HG03520 (cell line): ENCODE measurements at regions not wholly inside any gene's neighbourhood (a gene's known extent, or its start where the extent isn't known, plus 50 kb on each side); places are given as distances from the start of the nearest gene placed in this dataset.

Experiments
- ATAC-seq: cut with Tn5 transposase; IDR thresholded peaks from one replicate; pipeline ENCODE4 v1.9.1; 2021; ENCODE audit warnings: mild to moderate bottlenecking, moderate library complexity; ENCODE audit not compliant: unreplicated experiment

DNA sequence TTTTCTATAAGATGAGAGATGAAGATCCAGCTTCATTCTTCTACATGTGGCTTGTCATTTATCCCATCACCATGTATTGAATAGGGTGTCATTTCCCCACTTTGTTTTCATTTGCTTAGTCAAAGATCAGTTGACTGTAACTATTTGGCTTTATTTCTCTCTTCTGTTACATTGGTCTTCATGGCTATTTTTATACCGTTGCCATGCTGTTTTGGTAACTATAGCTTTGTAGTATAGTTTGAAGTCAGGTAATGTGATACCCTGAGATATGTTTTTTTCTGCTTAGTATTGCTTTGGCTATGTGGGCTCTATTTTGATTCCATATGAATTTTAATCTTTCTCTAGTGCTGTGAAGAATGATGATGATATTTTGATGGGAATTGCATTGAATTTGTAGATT lies 514.3 kb downstream of the GBA3 start:
- no peak for ATAC-seq

DNA sequence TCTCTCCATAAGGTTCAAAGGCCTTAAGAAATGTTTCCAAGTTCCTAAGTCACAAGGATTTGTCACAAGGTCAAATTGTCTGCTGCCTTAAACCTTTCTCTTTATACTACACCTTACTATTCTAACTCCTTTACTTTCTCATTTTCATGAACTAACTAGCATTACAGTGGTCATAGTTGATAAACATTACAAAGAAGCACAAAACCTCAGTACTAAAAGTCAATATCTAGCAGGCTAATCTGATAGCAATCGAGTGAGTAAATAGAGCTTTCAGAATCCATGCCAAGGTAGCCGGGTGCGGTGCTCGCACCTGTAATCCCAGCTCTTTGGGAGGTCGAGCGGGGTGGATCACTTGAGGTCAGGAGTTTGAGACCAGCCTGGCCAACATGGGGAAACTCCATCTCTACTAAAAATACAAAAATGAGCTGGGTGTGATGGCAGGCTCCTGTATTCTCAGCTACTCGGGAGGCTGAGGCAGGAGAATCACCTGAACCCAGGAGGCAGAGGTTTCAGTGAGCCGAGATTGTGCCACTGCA lies 510.0 kb downstream of the GBA3 start:
- ATAC-seq = no peak

DNA sequence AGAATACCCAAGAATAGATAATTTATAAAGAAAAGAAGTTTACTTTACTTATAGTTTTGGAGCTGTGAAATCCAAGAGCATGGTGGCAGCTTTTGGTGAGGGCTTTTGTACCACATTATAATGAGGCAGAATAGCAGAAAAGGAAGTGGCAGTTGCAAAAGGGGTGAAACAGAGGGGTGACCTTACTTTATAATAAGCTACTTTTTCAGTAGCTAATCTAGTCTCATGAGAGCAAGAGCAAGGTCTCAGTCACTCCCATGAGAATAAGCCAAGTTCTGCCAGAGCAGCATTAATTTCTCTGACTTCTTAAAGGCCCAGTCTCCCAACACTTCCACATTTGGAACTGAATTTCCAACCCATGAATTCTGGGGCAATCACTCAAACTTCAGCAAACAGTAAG lies 502.0 kb downstream of the GBA3 start:
- no peak for ATAC-seq

DNA sequence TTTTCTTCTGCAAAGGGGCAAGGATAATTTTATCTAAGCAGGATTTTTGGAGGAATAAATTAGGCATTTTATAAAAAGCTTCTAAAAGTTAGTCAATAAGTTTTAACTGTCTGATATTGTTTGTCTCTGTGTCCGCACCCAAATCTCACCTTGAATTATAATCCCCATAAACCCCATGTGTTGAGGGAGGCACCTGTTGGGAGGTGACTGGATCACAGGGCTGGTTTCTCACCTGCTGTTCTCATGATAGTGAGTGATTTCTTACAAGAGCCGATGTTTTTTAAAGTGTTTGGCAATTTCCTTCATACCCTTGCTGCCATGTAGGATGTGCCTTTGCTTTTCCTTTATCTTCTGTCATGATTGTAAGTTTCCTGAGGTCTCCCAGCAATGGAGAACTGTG lies 481.4 kb downstream of the GBA3 start:
- no peak for ATAC-seq

DNA sequence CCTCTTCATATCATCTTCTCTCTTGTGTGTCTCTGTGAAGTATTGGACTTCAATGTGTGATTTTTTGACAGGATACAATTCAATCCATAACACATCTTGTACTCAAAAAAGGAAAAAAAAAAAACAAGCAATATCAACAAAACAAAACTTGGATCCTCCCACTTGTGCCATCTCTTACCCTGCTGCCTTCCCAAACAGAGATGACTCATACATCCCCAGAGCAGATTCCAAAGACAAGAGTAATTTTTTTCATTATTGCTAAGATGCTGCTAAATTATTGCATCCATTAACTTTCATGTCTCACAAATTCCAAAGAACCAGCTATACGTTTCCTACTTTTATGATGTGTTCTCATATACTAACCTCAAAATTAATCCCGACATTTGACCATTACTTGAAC lies 479.2 kb downstream of the GBA3 start:
- ATAC-seq = no peak

DNA sequence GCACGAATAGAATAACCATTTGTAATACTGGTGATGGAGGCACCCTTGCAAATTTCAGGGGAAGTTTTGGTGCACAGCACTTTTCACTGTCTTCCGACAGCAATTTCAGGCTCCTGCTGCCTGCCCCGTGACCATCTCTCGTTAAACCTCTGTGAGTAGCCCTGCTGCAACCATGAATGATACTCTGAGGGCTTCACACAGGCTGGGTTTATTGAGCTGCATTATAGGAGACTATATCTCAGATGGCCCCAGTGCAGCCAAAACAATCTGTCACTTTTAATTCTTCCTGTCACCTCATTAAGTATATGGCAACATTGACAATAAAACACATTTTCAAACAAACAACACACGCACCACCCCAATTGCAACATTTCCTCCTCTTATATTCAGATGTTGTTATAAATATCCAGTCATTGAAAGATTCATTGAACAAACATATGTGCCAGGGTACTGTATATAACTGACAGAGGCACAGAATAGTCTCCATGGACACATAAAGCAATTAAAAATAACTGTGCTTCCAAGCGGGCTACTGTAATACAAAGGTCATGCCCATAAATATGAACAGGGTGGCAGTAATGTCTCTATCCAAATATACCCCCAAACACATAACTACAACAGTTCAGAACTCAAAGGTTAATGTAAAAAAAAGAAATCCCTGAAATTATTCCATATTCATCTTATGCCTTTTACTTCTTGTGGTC lies 477.0 kb downstream of the GBA3 start:
- ATAC-seq = no peak

DNA sequence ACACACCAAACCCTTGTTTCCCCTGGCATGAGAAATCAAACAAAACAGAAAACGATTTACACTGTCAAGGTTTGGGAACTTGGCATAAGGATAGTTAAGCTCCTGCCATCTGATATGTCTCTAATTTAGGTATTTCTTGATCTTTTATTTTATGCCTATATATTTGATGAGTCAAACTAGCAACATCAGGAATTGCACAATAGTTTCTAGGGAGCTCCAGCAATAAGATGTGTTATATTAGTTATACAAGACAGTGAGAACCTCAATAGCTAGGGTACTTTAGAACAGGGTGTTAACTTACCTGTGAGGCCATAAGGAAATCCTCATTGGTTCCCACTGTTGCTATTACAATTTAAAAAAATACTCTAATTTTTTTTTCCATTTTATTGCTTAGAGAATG lies 474.2 kb downstream of the GBA3 start:
- no peak for ATAC-seq

DNA sequence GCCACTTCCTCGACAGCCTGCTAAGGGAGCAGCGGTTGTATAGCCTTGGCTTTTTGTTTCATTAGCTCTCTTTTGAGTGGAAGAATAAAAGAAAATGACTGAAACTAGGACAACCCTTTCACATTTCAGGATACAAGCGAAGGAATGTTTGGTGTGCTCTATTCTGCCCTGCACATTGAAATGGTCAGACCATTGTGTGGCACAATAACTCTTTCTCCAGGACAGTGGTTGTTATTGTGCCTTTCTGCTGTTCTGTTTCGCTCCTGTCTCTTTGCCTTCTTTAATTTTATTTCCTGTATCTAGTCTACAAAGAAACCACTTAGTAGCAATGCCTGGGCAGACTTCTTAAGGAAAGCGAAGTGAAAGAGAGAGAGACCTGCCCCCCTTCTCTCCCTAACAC lies 473.7 kb downstream of the GBA3 start:
- no peak for ATAC-seq

DNA sequence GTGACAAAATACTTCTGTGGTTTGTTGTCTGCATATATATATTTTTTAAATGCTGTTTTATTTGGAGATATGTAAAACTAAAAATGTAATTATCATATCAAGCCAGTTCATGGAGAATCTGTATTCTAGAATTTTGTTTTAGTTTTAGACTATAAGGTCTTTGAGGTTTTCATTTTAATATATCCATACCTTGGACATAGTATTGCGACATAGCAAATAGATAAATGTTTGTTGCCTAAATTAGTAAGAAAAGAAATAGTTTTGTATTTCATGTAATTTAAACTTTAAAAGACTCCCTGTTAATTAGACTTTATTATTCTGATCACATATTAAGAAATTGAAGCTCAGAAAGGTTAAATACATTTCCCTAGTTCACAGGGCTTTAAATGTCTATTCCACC lies 472.9 kb downstream of the GBA3 start:
- ATAC-seq = no peak

DNA sequence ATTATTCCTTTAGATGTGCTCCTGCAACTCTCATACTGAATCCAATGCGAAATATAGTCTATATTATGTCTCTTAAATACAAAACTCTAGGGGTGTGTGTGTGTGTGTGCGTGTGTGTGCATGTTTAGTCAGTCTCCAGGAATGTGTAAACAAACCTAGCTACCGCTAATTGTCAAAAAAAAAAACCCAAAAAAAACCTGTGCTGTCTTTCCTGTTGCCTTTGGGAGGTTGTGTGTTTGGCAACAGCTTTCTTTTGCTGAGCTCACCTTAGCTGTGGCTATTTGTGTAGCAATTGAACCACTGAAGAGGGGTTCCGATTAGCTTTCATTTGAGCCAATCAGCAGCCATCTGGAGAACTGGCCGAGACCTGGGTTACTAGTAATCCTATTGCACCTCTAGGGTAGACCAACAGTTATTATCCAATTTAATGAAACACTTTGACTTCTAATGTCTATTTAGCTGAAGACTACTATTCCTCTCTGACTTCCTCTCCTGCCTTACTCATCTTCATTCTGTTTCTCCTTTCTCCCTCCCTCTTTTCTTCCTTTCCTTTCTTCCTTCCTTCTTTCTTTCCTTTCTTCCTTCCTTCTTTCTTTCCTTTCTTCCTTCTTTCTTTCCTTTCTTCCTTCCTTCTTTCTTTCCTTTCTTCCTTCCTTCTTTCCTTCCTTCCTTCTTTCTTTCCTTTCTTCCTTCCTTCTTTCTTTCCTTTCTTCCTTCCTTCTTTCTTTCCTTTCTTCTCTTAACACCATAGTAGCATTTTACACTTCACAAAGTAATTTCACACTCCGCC lies 471.1 kb downstream of the GBA3 start:
- ATAC-seq = no peak

DNA sequence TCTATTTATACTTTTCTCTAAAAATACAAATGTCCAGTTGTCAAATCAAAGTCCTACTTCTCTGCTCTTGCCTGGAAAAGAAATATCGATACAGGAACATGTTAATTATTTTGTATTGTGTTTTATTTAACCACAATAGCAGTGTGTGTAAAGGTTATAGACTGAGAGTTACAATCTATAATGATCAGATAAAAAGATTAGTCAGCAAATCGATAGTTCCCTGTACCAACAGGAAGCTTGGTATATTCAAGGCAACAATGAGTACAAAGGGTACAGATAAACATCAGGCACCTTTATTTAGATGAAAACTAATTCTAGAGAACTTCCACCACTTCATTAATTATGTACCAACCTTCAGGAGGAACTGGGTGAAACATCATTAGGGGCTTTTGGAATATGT lies 469.5 kb downstream of the GBA3 start:
- no peak for ATAC-seq

DNA sequence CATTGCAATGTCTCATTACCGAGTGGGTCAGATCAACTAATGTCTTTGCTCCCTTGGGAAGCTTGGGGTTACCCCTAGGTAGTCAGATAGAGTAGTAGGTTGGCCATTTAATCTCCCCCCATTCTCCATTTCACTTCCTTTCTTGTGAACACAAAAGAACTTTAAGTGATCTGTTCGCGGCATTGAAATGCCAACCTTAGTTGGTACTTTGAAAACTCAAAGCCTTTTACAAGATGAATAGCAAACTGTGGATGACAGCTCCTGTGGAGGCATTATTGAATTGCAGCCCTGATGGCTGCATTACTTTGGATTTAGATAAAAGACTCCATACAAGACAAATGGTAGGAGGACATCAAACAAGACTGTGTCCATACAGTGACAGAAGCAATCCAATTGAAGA lies 469.1 kb downstream of the GBA3 start:
- ATAC-seq = no peak

DNA sequence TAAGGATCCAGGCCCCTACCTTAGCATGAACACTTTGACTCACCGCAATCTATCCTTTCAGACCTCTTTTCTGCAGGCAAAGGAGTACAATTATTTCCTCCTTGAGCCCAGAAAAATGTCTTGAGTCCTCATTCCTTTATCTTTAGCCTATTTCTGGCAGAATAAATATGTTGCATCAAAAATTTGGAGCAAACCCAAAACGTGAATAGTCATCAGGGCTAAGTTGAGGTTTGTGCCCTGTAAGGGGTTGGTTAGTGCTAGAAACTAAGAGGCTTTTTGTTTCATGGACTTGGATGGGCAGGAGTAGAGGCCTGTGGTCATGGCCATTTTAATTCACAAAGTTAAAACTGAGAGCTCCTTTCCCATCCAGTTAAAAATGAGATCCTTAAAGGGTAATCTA lies 460.3 kb downstream of the GBA3 start:
- no peak for ATAC-seq

DNA sequence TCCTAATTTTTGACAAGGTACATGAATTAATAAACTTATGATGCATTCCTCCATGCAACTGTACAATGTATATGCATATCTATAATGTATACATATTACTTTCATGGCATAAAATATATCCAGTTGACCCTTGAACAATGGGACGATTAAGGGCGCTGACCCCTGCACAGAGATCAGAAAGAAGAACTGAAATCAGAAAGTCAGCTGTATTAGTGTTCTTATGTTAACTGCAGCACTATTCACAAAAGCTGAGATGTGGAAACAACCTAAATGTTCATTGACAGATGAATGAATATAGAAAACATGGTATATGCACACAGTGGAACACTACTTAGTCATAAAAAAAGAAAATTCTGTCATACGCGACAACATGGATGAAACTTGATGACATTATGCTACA lies 457.1 kb downstream of the GBA3 start:
- no peak for ATAC-seq

DNA sequence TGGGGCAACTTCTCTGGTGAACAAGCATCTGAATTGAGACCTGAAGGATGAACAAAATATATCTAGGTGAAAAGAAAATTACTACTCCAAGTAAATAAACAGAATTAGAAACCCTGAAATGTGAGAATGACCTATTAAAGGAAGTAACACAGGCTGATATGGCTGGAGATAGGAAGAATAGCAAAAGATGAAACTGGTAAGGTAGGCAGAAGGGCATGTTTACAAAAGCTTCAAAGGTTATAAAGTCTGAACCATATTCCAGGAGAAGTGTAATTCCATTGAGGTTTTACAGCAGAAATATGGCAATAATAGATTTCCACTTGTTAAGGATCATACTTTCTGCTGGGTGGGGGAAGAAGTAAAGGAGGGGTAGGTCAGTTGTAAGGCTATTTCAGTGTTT lies 452.0 kb downstream of the GBA3 start:
- ATAC-seq = no peak

DNA sequence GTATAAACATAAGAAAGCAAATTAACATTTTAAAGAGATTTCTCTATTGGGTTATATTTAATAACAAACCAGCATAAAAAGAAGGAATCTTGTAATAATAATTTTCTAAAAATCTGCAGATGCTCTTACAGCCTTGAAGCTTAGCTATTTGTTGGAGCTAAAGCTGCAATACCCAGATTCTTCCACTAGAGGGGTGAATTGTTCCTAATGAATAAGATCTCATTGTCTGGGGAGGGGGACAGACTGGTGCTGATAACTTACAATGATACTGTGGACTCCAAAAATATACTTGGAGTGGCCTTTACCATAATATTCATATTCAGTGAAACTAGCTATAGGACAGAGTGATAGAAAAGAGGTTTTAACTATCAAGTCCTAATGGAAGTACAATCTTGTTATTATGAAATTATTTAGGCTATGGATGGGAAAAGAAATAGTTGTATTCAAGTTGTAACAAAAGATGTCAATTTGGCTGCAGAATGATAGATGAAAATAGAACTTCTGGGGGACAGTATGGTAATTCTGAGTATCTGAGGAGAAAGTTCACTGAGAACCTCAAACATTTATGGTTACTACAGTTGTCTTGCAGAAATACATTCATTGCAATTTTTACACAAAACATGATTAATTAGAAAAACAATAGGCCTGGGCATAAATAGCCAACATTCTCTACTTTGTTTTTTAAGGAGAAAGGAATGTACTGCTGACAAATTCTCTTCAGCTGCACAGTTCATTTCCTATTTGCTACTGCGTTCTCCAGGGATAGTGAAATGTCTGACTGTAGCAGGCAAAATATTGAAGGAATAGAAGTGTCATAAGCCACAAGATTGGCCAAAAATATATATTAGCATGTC lies 443.3 kb downstream of the GBA3 start:
- peak; percentile 76 for ATAC-seq

DNA sequence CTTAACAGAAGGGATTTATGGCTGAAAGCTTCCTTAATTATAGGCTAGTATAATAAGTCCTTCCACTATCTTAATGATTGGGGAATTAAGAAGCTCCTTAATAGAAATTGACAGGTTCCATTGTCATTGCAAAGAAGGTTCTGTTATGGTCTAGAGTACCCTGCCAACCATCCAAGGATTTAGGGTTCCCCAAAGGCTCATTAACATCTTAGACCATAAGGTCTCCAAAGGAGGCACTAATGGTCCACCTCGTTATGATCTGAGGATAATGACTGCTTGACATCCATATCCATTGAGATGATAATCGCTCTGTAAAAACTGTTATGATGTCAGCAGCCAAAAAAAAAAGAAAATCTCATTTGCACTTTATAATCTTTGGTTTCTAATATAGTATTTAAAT lies 441.6 kb downstream of the GBA3 start:
- no peak for ATAC-seq

DNA sequence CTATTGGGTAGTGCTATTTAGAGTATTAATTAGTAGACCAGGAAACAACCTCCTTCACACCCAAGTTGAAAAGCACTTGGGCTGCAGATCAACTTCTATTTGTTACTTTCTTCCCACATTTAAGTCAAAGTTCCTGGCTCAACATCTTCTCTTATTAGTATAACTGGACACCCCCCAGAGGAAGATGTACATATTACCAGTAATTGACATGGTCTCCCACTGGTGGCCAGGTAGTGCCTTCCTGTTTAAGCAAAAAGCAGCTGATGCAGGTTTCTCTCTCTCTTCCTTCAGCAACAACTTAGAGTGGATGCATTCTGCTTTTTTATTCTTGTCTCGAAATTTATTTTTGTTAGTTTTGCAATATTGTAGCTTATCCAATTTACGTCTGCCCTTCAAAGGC lies 438.1 kb downstream of the GBA3 start:
- no peak for ATAC-seq

DNA sequence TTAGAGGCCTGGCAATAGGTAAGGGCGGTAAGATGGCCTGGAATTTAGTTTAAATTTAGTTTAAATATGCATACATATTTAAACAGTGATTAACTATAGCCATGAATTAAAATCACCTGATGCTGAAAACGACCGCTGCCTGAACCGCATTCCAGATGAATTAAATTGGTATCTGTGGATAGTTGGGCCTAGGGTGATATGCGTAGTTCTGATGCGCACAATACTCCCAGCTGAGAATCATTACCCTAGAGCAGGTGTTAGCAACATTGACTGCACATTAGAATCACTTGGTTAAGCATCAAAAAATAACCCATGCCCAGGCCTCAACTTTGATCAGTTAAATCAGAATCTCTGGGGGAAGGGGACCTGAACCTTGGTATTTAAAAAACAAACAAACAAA lies 432.4 kb downstream of the GBA3 start:
- no peak for ATAC-seq

DNA sequence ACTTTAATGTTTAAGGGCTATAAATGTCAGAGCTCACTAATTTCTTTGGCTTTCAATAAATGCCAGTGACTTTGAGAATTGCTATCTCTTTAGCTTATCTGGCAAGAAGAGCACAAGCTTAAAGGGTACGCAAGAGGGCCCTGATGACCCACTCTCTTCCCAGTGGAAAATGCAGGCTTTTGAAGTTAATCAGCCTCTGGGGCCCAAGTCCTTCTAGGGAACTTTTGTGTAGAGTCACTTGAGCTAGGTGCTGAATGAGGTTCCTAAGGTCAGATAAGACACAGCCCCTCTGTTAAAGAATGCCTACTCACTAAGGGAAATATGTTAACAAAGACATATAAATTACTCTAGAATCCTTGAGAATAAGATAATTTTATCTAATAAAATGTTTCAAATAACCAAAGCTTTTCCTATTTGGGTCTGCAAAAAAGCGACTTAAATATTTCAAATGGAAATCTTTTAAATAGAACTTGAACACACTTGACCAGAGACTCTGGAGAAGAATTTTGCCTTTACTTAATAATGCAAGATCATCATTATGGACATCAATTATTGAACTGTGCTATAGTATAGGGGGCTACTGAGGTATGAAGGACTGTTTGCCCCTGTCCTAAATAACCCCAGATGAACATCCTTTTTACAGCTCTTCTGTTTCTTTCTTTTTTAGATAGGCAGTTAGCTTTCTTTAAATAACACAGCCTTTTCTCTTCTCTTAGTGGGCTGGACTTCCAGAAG lies 430.1 kb downstream of the GBA3 start:
- ATAC-seq = no peak

DNA sequence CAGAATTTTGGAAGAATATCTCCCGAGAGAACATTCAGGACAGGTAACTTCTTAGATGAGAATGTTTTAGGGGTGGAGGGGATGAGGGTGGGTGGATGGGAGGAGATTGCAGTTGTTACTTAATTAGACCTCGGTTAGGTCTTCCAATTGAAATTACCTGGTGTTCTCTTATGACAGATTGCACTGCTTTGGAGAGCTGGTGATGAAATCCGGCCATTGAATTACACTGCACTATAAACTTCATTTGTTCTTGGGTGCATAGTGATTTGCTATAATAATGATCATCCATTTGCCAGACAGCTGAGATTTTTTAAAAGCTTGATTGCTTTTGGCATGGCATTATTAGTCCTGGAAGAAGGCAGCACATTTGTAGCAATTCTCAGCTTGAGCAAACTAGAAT lies 427.6 kb downstream of the GBA3 start:
- ATAC-seq = no peak
